HG03432 (cell line): ENCODE measurements at regions not wholly inside any gene's neighbourhood (a gene's known extent, or its start where the extent isn't known, plus 50 kb on each side); places are given as distances from the start of the nearest gene placed in this dataset.

Experiments
- ATAC-seq: cut with Tn5 transposase; IDR thresholded peaks from one replicate; pipeline ENCODE4 v1.9.1; 2021; ENCODE audit warnings: mild to moderate bottlenecking, moderate library complexity; ENCODE audit not compliant: unreplicated experiment

DNA sequence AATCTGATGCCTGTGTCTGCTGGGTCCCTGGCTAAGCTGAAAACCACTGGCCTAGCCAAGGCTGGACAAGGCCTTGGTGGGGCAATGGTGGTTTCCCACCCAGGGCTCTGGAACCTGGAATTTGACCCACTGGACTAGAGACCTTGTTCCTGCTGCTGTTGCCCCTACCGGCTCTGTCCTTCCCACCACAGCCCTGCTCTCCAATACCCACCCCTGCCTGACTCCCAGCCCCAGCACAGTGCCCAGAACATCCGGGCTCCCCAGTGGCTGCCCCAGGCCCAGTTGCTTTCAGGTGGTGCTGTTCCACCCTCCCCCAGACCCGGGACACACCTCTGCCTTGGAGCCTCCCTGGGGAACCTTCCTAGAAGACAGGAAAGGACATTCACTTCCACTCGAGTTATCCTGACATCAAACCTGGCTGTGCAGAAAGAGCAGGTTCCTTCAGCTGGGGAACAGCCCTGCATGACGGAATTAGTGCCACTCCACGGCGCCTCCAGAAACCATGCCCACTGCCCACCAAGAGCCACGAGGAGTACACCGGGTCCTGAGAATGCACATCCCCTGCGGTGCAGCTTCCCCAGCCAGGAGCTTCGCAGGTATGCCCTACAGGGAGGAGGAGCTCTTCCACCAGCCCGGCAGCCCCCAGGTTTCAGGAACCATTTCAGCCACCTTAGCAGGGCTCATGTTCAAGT, 152.8 kb downstream of the OAT start:
- no peak for ATAC-seq

DNA sequence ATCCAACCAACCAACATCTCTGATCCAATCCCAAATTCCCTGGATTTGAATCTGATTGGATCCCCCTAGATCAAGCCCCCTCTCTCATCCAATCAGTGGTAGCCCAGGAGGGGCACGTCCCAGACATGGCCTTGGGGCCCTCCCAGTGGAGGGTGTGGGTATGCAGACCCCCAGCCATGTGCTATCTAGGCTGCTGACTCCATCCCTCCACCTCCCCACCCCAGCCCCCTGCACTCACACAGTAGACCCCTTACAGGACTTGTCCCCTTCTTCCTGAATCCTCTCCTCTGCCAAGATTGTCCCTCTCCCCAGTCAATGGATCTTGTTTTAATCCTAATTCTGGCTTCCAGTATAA, 153.4 kb downstream of the OAT start:
- no peak for ATAC-seq

DNA sequence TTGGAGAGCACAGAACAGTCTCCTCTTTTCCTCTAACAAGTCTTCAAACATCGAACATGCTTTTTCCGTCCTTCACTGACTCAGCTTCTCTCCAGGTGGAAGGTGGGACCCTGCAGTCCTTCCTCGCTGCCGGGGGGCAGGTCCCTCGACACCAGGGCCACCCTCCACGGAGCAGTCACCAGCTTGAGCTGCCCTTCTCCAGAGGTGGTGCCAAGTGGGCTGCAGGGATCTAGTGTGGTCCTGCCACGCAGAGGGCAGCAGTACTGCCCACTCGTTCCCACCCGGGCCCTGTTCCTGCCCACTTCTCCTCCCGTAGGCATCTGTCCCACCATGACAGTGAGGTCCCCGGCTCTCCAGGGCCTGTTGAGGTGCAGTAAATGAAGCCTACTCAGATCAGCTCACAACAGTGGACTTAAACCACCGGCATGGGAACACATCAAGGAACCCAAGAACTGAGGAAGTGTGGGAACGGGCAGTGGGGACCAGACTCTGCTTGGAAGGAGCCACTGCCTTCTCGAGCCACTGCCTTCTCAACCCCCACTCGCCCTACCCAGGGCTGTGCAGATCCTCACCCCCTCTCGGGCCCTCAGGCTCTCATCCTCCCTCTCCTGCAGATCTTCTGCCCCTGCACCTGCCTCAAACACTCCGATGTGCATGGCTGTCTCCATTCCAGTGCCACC, 153.9 kb downstream of the OAT start:
- no peak for ATAC-seq

GRCh38 chr10:124264271-124264670, 154.5 kb downstream of the OAT start:
- ATAC-seq, result no peak

GRCh38 chr10:124263726-124264125, 155.0 kb downstream of the OAT start:
- no peak for ATAC-seq

DNA sequence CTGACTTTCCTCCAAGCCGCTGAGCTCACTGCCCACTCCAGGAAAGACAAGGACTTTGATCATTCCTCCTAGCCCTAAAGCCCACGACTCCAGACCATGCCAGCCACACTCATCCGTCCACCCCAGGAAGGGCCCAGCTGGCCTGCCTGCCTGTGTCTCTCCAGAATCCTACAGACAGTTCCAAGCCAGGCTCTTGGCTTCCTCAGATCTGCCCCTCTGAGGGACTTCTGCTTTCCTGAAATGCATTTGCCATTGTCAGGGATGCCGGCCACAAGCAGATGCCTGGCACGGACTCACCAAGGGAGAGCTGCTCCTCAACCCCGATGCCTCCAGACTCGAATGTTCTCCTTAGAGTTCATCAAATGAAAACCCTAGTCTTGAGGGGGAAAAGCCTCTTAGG, 155.8 kb downstream of the OAT start:
- no peak for ATAC-seq

DNA sequence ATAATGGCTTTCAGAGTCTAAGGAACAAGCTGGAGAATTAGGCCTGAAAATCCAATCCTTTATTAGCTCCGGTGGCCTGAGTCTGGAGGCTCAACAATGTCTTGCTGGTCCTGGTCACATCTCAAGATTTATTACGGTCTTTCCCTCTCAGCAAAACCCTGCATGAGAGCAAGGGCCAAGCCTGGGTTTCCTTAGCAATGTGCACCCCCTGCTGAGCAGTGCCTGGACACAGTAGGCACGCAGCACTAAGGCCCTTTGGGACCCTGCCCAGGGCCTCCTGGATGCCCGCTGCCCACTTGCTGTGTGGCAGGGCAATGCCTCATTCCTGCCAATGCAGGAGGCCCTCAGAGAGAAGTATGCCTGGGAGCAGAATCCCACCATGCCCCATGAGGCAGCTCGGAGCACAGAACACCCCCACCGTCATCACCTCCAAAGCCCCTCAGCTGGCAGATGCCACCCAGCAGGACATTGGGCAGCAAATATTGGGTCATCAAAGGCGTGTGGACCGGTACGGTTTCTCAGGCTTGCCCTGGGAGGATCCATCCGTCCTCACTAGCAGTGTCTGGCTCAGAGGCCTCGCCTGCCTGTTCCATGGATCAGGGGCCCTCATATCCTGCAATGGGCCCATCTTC, 156.4 kb downstream of the OAT start:
- ATAC-seq, result no peak

- ATAC-seq, result no peak
Observed at GRCh38 chr10:124259139-124259825, 159.4 kb downstream of the OAT start.

DNA sequence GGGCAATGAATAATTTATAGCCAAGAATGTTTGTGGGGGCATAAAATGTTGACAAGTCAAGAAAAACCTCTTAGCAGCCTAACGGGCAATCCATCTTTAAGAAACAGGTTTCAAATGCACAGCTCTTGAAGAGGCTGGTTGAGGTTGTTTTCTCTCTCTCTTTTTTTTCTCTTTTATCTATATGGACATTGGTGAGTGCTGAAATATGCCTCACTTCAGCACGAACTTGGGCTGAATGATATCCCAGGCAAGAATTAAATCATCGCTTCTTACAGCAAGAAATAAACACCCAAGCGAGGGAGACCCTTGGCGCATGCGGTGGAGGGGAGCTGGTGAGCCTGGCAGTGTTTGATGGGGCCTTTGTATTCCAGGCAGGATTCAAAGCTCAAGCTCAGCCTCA, 160.9 kb downstream of the OAT start:
- ATAC-seq, result no peak

DNA sequence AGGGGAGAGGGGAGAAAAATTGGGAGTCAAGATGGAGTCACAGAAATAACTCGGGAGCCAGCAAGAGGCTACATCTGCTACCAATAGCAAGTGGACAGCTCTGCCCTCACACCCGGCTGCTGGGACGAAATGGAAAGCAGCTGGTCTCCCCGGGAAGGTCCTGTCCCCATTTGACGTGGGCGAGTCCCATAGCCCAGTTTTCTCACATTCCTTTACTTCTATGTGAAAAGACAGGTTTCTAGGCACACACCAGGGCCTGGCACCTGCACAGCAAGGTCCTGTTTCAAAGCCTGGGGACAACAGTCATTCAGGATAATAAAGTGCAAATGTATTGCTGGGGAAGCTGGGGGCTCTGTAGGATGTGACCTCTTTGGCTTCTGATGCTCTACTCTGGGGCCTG, 162.6 kb downstream of the OAT start:
- ATAC-seq, result no peak

DNA sequence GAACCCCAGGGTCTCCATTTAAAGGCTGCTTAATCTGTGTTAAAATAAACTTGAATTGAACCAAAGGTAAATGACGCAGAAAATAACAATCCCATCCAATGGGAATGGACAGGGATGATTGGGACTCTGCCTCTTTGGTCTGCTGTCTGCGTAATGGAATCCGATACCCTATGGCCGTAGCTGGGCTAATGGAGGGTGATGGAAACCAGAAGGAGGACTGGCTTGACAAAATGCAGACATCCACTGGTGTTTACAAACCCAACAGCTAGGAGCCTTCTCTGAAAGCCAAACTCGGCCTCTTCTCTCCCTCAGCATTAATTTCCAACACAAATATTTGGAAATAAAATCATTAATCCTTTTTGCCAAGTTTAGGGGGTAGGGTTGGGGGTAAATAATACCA, 162.2 kb upstream of the CHST15 start:
- ATAC-seq, result no peak

DNA sequence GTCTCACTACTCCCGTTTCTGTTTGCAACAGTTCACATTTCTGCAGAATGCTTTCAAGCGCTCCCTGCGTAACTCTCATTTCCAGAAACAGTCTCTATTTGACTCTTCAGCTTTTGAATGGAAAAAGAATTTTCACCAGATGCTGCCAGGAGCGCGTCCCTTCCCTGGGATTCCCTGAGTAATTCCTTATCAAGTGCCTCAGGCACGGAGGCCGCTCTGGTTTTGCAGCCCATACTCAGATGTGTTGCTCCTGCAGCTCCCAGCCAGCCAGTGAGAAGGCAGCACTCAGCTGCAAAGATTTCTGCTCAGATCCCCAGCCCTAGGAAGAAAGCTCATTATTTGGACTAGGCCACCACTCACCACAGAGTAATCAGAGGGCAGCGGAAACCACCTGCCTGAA, 161.1 kb upstream of the CHST15 start:
- no peak for ATAC-seq

DNA sequence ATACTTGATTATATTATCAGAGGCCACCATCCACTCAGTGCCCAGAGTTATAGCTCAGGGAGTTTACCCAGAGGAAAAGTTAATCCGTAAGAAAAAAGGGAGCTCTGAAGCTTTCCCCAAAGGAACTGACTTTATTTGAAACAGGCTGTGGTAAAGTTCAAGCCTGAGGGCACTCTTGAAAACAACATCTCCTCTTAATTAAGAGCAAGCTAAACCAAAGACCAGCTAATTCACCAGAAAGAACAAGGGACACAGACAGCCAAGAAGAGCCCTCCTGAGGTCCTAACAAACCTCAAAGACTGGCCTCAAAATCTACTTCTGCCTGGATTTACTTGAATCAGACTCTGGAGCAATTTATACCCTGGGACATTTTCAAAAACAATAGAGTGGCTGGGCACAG, 159.6 kb upstream of the CHST15 start:
- no peak for ATAC-seq

GRCh38 chr10:124252097-124252715, 158.8 kb upstream of the CHST15 start:
- ATAC-seq, result no peak

DNA sequence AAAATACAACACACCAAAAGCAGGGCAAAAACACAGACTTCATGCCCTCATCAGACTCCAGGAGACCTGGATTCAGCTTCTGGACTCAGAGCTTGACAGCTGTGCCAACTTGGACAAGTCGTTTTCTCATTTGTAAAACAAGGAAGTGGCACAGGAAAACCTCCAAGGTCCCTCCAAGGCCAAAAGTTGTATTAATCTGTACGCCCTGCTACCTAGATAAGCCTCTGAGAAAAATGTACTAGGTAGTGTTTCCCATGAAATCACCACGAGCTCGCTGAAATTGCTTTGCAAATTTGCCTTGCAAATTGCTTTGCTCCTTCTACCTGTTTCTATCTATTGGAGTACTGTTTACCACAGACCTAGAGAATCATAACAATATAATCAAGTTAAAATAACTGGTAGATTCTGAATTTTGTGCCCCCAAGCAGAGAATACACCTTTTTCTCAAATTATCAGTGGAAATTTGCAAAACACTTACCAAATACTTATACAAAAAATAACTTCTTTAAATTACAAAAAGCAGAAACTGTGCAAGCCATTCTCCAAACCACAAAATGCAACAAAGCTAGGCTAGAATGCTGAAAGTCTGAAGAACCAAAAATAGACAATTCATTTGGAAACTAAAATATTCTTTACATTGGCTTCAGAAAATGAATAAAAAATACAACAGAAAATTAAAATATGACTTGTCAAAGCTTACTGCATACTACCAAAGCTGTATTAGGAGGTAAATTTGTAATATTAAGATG, 158.1 kb upstream of the CHST15 start:
- ATAC-seq, result peak; percentile 54

DNA sequence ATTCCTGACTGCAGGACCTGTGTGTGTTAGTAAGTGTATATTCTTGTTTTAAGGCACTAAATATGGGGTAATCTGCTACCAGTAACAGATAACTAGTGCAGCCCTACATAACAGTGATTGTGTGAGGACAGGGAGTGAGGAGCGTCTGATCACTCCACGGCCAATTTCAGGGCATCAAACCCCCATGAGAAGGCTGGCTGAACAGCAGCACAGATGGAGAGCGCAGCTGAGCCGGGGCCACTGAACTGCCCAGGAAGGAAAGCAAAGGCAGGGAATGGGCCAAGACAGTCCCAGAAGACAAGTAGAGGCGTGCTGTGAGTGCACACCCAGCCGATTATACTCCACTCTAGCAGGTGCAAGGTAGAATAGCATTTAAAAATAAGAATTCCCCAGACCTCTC, 157.1 kb upstream of the CHST15 start:
- ATAC-seq, result no peak

- ATAC-seq, result no peak
Observed at GRCh38 chr10:124249812-124250432, 156.5 kb upstream of the CHST15 start.

GRCh38 chr10:124249196-124249595, 155.8 kb upstream of the CHST15 start:
- no peak for ATAC-seq

DNA sequence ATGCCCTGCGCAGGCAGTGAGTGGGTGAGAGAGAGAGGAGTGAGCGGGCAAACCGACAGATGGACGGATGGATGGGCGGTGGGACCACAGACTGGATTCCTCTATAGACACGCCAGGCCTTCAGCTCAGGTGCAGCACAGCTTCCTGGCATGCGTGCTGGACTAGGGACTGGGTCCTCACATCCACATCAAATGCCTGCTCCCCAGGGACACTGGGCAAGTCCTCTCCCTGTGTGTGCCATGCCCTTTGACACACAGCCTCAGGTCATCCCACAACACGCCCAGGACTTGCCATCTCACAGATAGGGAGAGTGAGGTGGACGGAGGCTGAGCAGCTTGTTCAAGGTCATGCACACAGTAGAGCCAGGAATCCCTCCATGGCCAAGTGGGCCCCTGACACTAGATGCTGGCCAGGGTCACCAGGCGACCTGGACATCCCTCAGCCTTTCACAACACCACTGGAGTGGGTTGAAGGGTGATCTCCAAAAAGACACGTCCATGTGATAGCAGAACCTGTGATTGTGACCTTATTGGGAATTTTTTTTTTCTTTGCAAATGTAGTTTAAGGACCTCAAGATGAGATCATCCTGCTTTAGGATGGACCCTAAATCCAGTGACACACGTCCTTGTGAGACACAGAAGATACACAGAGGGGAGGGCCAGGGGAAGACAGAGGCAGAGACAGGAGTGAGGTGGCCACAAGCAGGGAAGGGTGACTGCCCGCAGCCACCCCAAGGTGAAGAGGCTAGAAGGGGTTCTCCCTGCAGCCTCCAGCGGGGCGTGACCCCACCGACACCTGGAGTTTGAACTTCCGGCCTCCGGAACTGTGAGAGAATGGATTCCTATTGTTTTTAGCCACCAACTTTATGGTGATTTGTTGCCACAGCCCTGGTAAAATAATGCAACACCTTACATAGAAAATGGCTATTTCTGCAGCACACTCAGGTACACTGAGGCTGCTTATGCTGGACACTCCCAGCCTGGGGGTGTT, 155.0 kb upstream of the CHST15 start:
- ATAC-seq, result peak; percentile 42
